Parathyroid adenoma (tissue), 2 donors: ENCODE measurements at regions not wholly inside any gene's neighbourhood (a gene's known extent, or its start where the extent isn't known, plus 50 kb on each side); places are given as distances from the start of the nearest gene placed in this dataset.

Experiments
- H2AFZ ChIP-seq: fragments of 300-600 bp; sonication (generic); one replicate; pipeline ENCODE4 v1.7.0; 2017; ENCODE audit warnings: antibody characterized with exemption, mild to moderate bottlenecking
- H3K27ac ChIP-seq: fragments of 300-600 bp; sonication (generic); one replicate; pipeline ENCODE4 v1.7.0; 2017
- H3K27me3 ChIP-seq: fragments of 300-600 bp; sonication (generic); one replicate; pipeline ENCODE4 v1.7.0; 2017; ENCODE audit warnings: low read length; ENCODE audit not compliant: control insufficient read depth, insufficient read depth
- H3K36me3 ChIP-seq: fragments of 300-600 bp; sonication (generic); one replicate; pipeline ENCODE4 v1.7.0; 2017; ENCODE audit warnings: low read length; ENCODE audit not compliant: control insufficient read depth, insufficient read depth
- H3K4me1 ChIP-seq: fragments of 300-600 bp; sonication (generic); one replicate; pipeline ENCODE4 v1.7.0; 2017; ENCODE audit warnings: control low read depth
- H3K4me2 ChIP-seq: fragments of 300-600 bp; sonication (generic); one replicate; pipeline ENCODE4 v1.7.0; 2017; ENCODE audit warnings: low read length
- H3K4me3 ChIP-seq: fragments of 300-600 bp; sonication (generic); one replicate; pipeline ENCODE4 v1.7.0; 2017; ENCODE audit warnings: low read depth, low read length
- H3K79me2 ChIP-seq: fragments of 300-600 bp; sonication (generic); one replicate; pipeline ENCODE4 v1.7.0; 2017; ENCODE audit warnings: control low read depth
- H3K9ac ChIP-seq: fragments of 300-600 bp; sonication (generic); one replicate; pipeline ENCODE4 v1.7.0; 2017; ENCODE audit warnings: mild to moderate bottlenecking
- H3K9me3 ChIP-seq: fragments of 300-600 bp; sonication (generic); one replicate; pipeline ENCODE4 v1.7.0; 2017; ENCODE audit warnings: low read length; ENCODE audit not compliant: control insufficient read depth
- CTCF ChIP-seq: fragments of 300-600 bp; sonication (generic); IDR thresholded peaks from one replicate; pipeline ENCODE4 v1.7.0; 2017; ENCODE audit warnings: antibody characterized with exemption, mild to moderate bottlenecking
- donor health status: primary hyperparathyroidism.

DNA sequence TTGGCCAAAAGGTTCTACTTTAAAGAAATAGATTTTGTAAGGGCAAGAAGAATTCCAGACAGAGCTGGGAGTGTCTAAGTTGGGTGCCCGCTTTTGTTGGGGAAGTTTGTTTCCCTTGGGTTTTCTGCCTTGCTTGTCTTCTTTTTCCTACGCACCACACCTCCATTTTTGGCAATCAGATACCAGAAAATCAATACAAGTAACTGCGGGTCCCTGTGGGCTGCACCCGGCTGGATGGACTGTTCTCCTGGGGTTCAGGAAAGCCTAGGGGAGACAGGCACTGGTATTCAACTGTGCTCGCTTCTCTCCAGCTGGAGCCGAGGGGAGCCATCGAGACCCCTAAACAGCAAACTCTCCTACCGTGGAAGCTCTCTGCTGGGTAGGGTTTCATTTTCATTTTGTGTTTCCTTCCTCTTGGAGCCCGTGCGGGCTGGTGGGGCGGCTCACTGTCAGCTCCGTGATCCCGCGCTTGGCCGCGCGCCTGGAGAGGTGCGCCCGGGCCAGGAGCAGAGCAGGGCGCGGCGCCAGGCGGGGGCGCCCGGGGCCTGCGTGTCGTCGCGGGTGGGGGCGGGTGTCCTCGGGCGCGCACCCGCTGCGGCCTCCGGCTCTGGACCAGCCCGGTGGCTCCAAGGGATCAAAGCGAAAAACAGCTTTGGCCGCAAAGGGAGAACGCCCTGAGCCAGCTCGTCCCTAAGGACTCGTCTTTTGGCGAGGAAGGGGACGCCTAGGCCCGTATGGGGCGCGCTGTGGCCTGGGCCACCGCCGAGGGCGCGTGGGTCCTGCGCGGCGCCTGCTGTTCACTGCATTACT lies 347.2 kb downstream of the ZNF536 start:
- peak overlapping the region; percentile 14 for H3K9ac ChIP-seq
- no peak for TF ChIP-seq CTCF

DNA sequence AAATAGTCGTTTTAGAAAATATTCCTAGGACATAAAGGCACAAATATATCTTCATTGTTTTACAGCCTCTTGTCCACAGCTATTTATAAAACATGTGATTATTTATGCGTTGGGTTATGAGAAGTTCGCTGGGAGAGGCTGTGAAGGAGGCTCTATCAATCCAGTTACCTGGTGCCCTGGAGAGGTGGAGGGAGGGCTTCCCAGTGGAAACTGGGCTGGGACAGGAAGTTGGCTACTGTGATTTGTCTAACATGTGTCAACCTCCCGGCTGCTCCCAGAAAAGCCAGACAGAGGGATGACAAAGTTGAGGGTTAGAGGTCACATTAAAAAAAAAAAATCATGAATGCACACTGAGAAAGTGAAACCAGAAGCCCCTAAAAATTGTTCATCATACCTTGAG lies 346.5 kb downstream of the ZNF536 start:
- H3K4me3 ChIP-seq: peak overlapping the region; percentile 63
- no peaks in the 10 kb centered on the region for H3K79me2 ChIP-seq
- TF ChIP-seq CTCF: no peak
- no peaks in the 10 kb centered on the region for H3K36me3 ChIP-seq
- H3K4me2 ChIP-seq: peak overlapping the region; percentile 91
- H3K27ac ChIP-seq: peak overlapping the region; percentile 70
- H3K4me1 ChIP-seq: no peaks in the 10 kb centered on the region
- no peaks in the 10 kb centered on the region for H3K9me3 ChIP-seq
- H2AFZ ChIP-seq: peak overlapping the region; percentile 97
- no peak overlapping the region for H3K9ac ChIP-seq
- H3K27me3 ChIP-seq: no peaks in the 10 kb centered on the region

More for the DNA sequence above, 347.2 kb downstream of the ZNF536 start:
- no peaks in the 10 kb centered on the region for H3K27me3 ChIP-seq
- no peaks in the 10 kb centered on the region for H3K4me1 ChIP-seq
- no peaks in the 10 kb centered on the region for H3K9me3 ChIP-seq
- peak overlapping the region; percentile 63 for H3K4me3 ChIP-seq
- H3K36me3 ChIP-seq: no peaks in the 10 kb centered on the region
- H3K27ac ChIP-seq: peak overlapping the region; percentile 70
- peak overlapping the region; percentile 97 for H2AFZ ChIP-seq
- H3K79me2 ChIP-seq: no peaks in the 10 kb centered on the region
- H3K4me2 ChIP-seq: peak overlapping the region; percentile 91

- H3K4me1 ChIP-seq: no peaks in the 10 kb centered on the region
- no peaks in the 10 kb centered on the region for H3K36me3 ChIP-seq
- H2AFZ ChIP-seq: no peak overlapping the region
- TF ChIP-seq CTCF: no peak
- no peaks in the 10 kb centered on the region for H3K79me2 ChIP-seq
- H3K9ac ChIP-seq: no peak overlapping the region
- no peak overlapping the region for H3K27ac ChIP-seq
- no peaks in the 10 kb centered on the region for H3K27me3 ChIP-seq
- no peaks in the 10 kb centered on the region for H3K9me3 ChIP-seq
- H3K4me3 ChIP-seq: no peak overlapping the region
- H3K4me2 ChIP-seq: no peak overlapping the region
These were observed 345.8 kb downstream of the ZNF536 start for GRCh38 chr19:30718014-30718413.

- H3K4me3 ChIP-seq: no peak overlapping the region
- H3K4me2 ChIP-seq: no peak overlapping the region
- H3K4me1 ChIP-seq: no peaks in the 10 kb centered on the region
- TF ChIP-seq CTCF: no peak
- H3K36me3 ChIP-seq: no peaks in the 10 kb centered on the region
- H2AFZ ChIP-seq: no peak overlapping the region
- no peaks in the 10 kb centered on the region for H3K79me2 ChIP-seq
- no peak overlapping the region for H3K27ac ChIP-seq
- no peaks in the 10 kb centered on the region for H3K9me3 ChIP-seq
- H3K27me3 ChIP-seq: no peaks in the 10 kb centered on the region
- no peak overlapping the region for H3K9ac ChIP-seq
These were observed 345.2 kb downstream of the ZNF536 start for GRCh38 chr19:30717381-30717780.
